ENCODE measurements at regions not wholly inside any gene's neighbourhood (a gene's known extent, or its start where the extent isn't known, plus 50 kb on each side); places are given as distances from the start of the nearest gene placed in this dataset.
"Not testable (repeated sequence)": the region's sequence is repeated elsewhere in the genome, so short reads cannot be mapped to it uniquely, and the experiment has no call there.

DNA sequence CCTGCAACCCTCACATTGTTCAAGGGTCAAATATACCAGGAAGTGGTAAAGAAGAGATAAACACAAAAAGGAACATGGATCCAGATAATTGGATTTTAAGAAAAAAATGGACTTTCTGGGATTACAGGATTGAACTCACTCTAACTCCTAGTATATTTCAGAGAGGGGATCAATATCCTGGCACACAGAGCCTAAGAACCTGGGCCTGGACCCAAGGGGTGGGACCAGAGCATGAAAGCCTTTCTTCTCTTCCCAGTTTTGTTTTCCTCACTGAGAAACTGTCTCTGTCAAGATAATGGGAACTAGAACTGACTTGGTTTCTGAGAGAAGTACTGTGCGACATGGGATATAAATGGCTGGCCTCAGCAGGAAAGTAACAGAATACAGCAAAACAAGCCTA lies 422.8 kb upstream of the STXBP6 start:
- Histone ChIP-seq H3K4me3 (ENCODE audit: insufficient read depth, low read depth, low read length, poor library complexity, severe bottlenecking) (no peak overlapping the region), H3K27ac (ENCODE audit: insufficient read depth, low read length, poor library complexity, severe bottlenecking) (no peak overlapping the region), H3K4me1 (ENCODE audit: control insufficient read depth, insufficient read depth, low read length, poor library complexity, severe bottlenecking) (no peaks in the 10 kb centered on the region), H3K9me3 (ENCODE audit: control insufficient read depth, low read length) (no peaks in the 10 kb centered on the region), H3K36me3 (ENCODE audit: control insufficient read depth, insufficient read depth, low read length) (no peaks in the 10 kb centered on the region), H3K27me3 (replicated peaks; ENCODE audit: control insufficient read depth, insufficient read depth, low read length, poor library complexity, severe bottlenecking) (no peaks in the 10 kb centered on the region)
- no peak for DNase-seq

- no peak overlapping the region for H3K4me3 ChIP-seq (ENCODE audit: insufficient read depth, low read depth, low read length, poor library complexity, severe bottlenecking)
- H3K27me3 ChIP-seq (replicated peaks; ENCODE audit: control insufficient read depth, insufficient read depth, low read length, poor library complexity, severe bottlenecking) = no peaks in the 10 kb centered on the region
- H3K36me3 ChIP-seq (ENCODE audit: control insufficient read depth, insufficient read depth, low read length) = no peaks in the 10 kb centered on the region
- H3K4me1 ChIP-seq (ENCODE audit: control insufficient read depth, insufficient read depth, low read length, poor library complexity, severe bottlenecking) = no peaks in the 10 kb centered on the region
- H3K9me3 ChIP-seq (ENCODE audit: control insufficient read depth, low read length) = peaks cover 4% of the 10 kb centered on the region
- H3K27ac ChIP-seq (ENCODE audit: insufficient read depth, low read length, poor library complexity, severe bottlenecking) = no peak overlapping the region
- DNase-seq = no peak
Measured at GRCh38 chr14:25464772-25465171, 414.8 kb upstream of the STXBP6 start.

DNA sequence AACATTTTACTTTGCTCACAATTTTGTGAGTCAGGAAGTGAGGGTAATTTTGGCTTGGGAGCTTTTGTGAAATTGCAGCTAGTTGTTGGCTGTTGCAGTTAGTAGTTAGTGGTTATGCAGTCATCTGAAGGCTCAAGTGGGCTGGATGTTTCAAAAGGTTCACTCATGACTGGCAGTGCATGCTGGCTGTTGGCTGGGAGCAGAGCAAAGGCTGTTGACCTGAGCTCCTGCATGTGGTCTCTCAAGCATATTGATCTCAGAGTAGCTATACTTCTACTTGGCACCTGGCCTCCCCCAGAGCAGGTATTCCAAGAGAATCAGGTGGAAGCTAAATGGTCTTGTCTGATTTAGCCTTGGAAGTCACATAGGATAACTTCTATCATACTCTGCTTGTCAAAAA lies 414.1 kb upstream of the STXBP6 start:
- Histone ChIP-seq H3K4me3 (ENCODE audit: insufficient read depth, low read depth, low read length, poor library complexity, severe bottlenecking) (no peak overlapping the region), H3K36me3 (ENCODE audit: control insufficient read depth, insufficient read depth, low read length) (no peaks in the 10 kb centered on the region), H3K4me1 (ENCODE audit: control insufficient read depth, insufficient read depth, low read length, poor library complexity, severe bottlenecking) (no peaks in the 10 kb centered on the region), H3K9me3 (ENCODE audit: control insufficient read depth, low read length) (peaks cover 4% of the 10 kb centered on the region), H3K27ac (ENCODE audit: insufficient read depth, low read length, poor library complexity, severe bottlenecking) (no peak overlapping the region), H3K27me3 (replicated peaks; ENCODE audit: control insufficient read depth, insufficient read depth, low read length, poor library complexity, severe bottlenecking) (no peaks in the 10 kb centered on the region)
- DNase-seq = no peak

- Histone ChIP-seq H3K27ac (ENCODE audit: insufficient read depth, low read length, poor library complexity, severe bottlenecking) (no peak overlapping the region), H3K36me3 (ENCODE audit: control insufficient read depth, insufficient read depth, low read length) (no peaks in the 10 kb centered on the region), H3K27me3 (replicated peaks; ENCODE audit: control insufficient read depth, insufficient read depth, low read length, poor library complexity, severe bottlenecking) (no peaks in the 10 kb centered on the region), H3K9me3 (ENCODE audit: control insufficient read depth, low read length) (peaks cover 4% of the 10 kb centered on the region), H3K4me1 (ENCODE audit: control insufficient read depth, insufficient read depth, low read length, poor library complexity, severe bottlenecking) (no peaks in the 10 kb centered on the region), H3K4me3 (ENCODE audit: insufficient read depth, low read depth, low read length, poor library complexity, severe bottlenecking) (no peak overlapping the region)
- no peak for DNase-seq
Measured at GRCh38 chr14:25463480-25463879, 413.5 kb upstream of the STXBP6 start.

- Histone ChIP-seq H3K9me3 (ENCODE audit: control insufficient read depth, low read length) (peaks cover 4% of the 10 kb centered on the region), H3K27ac (ENCODE audit: insufficient read depth, low read length, poor library complexity, severe bottlenecking) (no peak overlapping the region), H3K36me3 (ENCODE audit: control insufficient read depth, insufficient read depth, low read length) (no peaks in the 10 kb centered on the region), H3K4me3 (ENCODE audit: insufficient read depth, low read depth, low read length, poor library complexity, severe bottlenecking) (no peak overlapping the region), H3K27me3 (replicated peaks; ENCODE audit: control insufficient read depth, insufficient read depth, low read length, poor library complexity, severe bottlenecking) (no peaks in the 10 kb centered on the region), H3K4me1 (ENCODE audit: control insufficient read depth, insufficient read depth, low read length, poor library complexity, severe bottlenecking) (no peaks in the 10 kb centered on the region)
- DNase-seq = no peak
Measured at GRCh38 chr14:25461780-25462179, 411.8 kb upstream of the STXBP6 start.

- H3K9me3 ChIP-seq (ENCODE audit: control insufficient read depth, low read length) = no peaks in the 10 kb centered on the region
- H3K27ac ChIP-seq (ENCODE audit: insufficient read depth, low read length, poor library complexity, severe bottlenecking) = no peak overlapping the region
- no peak for DNase-seq
- no peaks in the 10 kb centered on the region for H3K4me1 ChIP-seq (ENCODE audit: control insufficient read depth, insufficient read depth, low read length, poor library complexity, severe bottlenecking)
- H3K36me3 ChIP-seq (ENCODE audit: control insufficient read depth, insufficient read depth, low read length) = no peaks in the 10 kb centered on the region
- H3K27me3 ChIP-seq (replicated peaks; ENCODE audit: control insufficient read depth, insufficient read depth, low read length, poor library complexity, severe bottlenecking) = no peaks in the 10 kb centered on the region
- no peak overlapping the region for H3K4me3 ChIP-seq (ENCODE audit: insufficient read depth, low read depth, low read length, poor library complexity, severe bottlenecking)
Measured at GRCh38 chr14:25444381-25444780, 394.4 kb upstream of the STXBP6 start.

DNA sequence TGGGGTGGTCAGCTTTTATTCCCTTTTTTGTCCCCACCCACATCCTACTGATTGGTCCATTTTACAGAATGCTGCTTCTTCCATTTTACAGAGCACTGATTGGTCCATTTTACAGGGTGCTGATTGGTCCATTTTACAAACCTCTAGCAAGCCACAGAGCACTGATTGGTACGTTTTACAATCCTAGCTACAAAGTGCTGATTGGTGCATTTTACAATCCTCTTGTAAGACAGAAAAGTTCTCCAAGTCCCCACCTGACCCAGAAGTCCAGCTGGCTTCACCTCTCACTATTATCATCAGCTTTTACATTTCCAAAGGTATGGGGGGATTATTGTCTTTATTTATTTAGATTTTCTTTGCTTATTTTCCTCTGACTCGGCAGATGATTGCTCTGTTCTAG lies 390.4 kb upstream of the STXBP6 start:
- not testable (repeated sequence) for H3K27me3 ChIP-seq (replicated peaks; ENCODE audit: control insufficient read depth, insufficient read depth, low read length, poor library complexity, severe bottlenecking); DNase-seq; H3K4me3 ChIP-seq (ENCODE audit: insufficient read depth, low read depth, low read length, poor library complexity, severe bottlenecking); H3K4me1 ChIP-seq (ENCODE audit: control insufficient read depth, insufficient read depth, low read length, poor library complexity, severe bottlenecking); H3K9me3 ChIP-seq (ENCODE audit: control insufficient read depth, low read length); H3K27ac ChIP-seq (ENCODE audit: insufficient read depth, low read length, poor library complexity, severe bottlenecking); H3K36me3 ChIP-seq (ENCODE audit: control insufficient read depth, insufficient read depth, low read length)

DNA sequence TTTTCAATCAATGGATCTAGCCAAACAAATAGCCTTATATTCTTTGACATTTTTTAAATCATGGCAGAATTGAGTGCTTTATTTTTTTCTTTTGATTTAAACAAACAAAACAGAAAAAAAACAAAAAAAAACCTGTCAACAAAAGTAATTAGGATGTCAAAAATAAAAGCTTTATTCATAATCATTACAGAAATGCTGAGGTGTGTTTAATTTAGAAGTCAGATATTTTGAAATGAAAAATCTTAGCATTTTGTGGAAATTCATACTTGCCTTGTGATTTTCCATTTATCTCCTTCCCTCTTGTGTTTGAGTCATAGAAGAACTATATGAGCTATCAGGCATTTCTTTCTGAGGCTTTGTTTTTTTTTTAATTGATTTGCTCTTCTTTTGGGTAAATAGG lies 387.0 kb upstream of the STXBP6 start:
- Histone ChIP-seq H3K4me3 (ENCODE audit: insufficient read depth, low read depth, low read length, poor library complexity, severe bottlenecking) (no peak overlapping the region), H3K27ac (ENCODE audit: insufficient read depth, low read length, poor library complexity, severe bottlenecking) (no peak overlapping the region), H3K9me3 (ENCODE audit: control insufficient read depth, low read length) (no peaks in the 10 kb centered on the region), H3K4me1 (ENCODE audit: control insufficient read depth, insufficient read depth, low read length, poor library complexity, severe bottlenecking) (no peaks in the 10 kb centered on the region), H3K36me3 (ENCODE audit: control insufficient read depth, insufficient read depth, low read length) (no peaks in the 10 kb centered on the region), H3K27me3 (replicated peaks; ENCODE audit: control insufficient read depth, insufficient read depth, low read length, poor library complexity, severe bottlenecking) (no peaks in the 10 kb centered on the region)
- DNase-seq = no peak

- no peaks in the 10 kb centered on the region for H3K9me3 ChIP-seq (ENCODE audit: control insufficient read depth, low read length)
- H3K4me1 ChIP-seq (ENCODE audit: control insufficient read depth, insufficient read depth, low read length, poor library complexity, severe bottlenecking) = no peaks in the 10 kb centered on the region
- H3K27ac ChIP-seq (ENCODE audit: insufficient read depth, low read length, poor library complexity, severe bottlenecking) = no peak overlapping the region
- H3K27me3 ChIP-seq (replicated peaks; ENCODE audit: control insufficient read depth, insufficient read depth, low read length, poor library complexity, severe bottlenecking) = no peaks in the 10 kb centered on the region
- no peak for DNase-seq
- no peak overlapping the region for H3K4me3 ChIP-seq (ENCODE audit: insufficient read depth, low read depth, low read length, poor library complexity, severe bottlenecking)
- H3K36me3 ChIP-seq (ENCODE audit: control insufficient read depth, insufficient read depth, low read length) = no peaks in the 10 kb centered on the region
Measured at GRCh38 chr14:25436288-25436875, 386.4 kb upstream of the STXBP6 start.

DNA sequence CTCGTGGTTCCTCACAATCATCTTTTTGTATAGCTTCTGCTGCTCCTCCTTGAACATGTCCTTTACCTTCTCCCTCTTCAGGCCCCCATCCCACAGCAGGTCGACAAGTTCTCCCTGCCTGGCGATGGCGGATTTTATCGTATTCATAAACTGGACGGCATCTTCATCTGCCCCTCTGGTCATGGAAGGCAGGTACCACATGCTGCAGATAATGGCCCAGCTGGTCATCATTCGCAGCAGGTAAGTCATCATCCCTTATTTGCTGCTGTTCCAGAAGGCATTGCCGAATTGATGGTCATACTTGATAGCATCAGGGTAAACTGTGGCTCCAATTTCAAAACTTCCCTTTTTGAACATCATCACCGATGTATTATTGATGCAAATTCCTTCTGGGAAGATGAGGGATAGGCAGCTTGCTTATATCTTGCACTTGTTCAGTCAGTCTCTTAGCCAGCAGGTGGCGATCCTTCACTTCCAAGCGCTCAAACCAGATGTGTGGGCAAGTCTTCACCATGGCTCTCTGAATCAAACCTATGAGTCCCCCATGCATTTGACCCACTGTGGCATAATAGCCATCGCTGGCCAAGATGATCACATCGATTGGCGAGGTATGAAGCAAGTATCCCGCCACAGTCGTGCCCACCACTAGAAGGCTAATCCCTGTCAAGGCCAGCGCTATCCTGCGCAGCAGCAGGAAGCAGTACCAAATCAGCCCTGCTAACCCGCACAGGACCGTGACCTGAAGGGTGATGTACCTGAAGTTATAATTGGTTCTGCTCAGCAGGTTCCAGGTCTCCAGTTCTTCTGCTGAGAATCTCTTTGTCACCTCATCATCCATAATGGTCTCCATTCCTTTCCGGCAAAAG lies 381.5 kb upstream of the STXBP6 start:
- Histone ChIP-seq H3K4me1 (ENCODE audit: control insufficient read depth, insufficient read depth, low read length, poor library complexity, severe bottlenecking) (no peaks in the 10 kb centered on the region), H3K27me3 (replicated peaks; ENCODE audit: control insufficient read depth, insufficient read depth, low read length, poor library complexity, severe bottlenecking) (no peaks in the 10 kb centered on the region), H3K9me3 (ENCODE audit: control insufficient read depth, low read length) (no peaks in the 10 kb centered on the region), H3K36me3 (ENCODE audit: control insufficient read depth, insufficient read depth, low read length) (no peaks in the 10 kb centered on the region), H3K27ac (ENCODE audit: insufficient read depth, low read length, poor library complexity, severe bottlenecking) (no peak overlapping the region), H3K4me3 (ENCODE audit: insufficient read depth, low read depth, low read length, poor library complexity, severe bottlenecking) (no peak overlapping the region)
- no peak for DNase-seq
